GM12892 (cell line): ENCODE measurements at regions not wholly inside any gene's neighbourhood (a gene's known extent, or its start where the extent isn't known, plus 50 kb on each side); places are given as distances from the start of the nearest gene placed in this dataset.

Experiments used
- DNase-seq: peaks from one replicate; pipeline ENCODE4 v3.0.0; 2011; ENCODE audit not compliant: insufficient read length
- FAIRE-seq: peaks from 2 replicates; lab custom pipeline; 2011; peaks lifted over from hg19 to GRCh38; lab: Jason Lieb, UNC
- POLR2A ChIP-seq: IDR thresholded peaks from 2 replicates; pipeline ENCODE4 v1.6.1; 2011; ENCODE audit warnings: low read depth, low read length, control low read depth
- POLR2AphosphoS5 ChIP-seq: IDR thresholded peaks from 2 replicates; pipeline ENCODE4 v1.6.1; 2011; ENCODE audit warnings: low read depth, low read length, control low read depth
- TAF1 ChIP-seq: IDR thresholded peaks from 2 replicates; pipeline ENCODE4 v1.6.1; 2011; ENCODE audit warnings: low read depth, mild to moderate bottlenecking, control low read depth, low read length, borderline replicate concordance

GRCh38 chr10:55397777-55398496 is 596.9 kb upstream of the PCDH15 start:
- TF ChIP-seq POLR2AphosphoS5 (no peak), POLR2A (no peak), TAF1 (no peak)
- FAIRE-seq (no peak), DNase-seq (no peak)

GRCh38 chr10:55378196-55378595 is 577.2 kb upstream of the PCDH15 start:
- no peak for DNase-seq
- no peak for FAIRE-seq
- no peak for TF ChIP-seq POLR2AphosphoS5
- no peak for TF ChIP-seq TAF1
- no peak for TF ChIP-seq POLR2A

- DNase-seq, result no peak
- no peak for FAIRE-seq
- no peak for TF ChIP-seq POLR2A
Observed at GRCh38 chr10:55374917-55375316, 573.9 kb upstream of the PCDH15 start.

GRCh38 chr10:55374060-55374459 is 573.0 kb upstream of the PCDH15 start:
- DNase-seq, result no peak
- TF ChIP-seq POLR2A (no peak), TAF1 (no peak), POLR2AphosphoS5 (no peak)
- FAIRE-seq, result no peak

GRCh38 chr10:55369670-55370420 is 568.8 kb upstream of the PCDH15 start:
- TF ChIP-seq TAF1 (no peak), POLR2A (no peak), POLR2AphosphoS5 (no peak)
- DNase-seq (no peak), FAIRE-seq (no peak)

- no peak for FAIRE-seq
- DNase-seq, result no peak
Observed at GRCh38 chr10:55368467-55368866, 567.4 kb upstream of the PCDH15 start.

GRCh38 chr10:55367555-55367954 is 566.5 kb upstream of the PCDH15 start:
- DNase-seq (no peak), FAIRE-seq (no peak)
- TF ChIP-seq POLR2A (no peak), POLR2AphosphoS5 (no peak), TAF1 (no peak)

More at GRCh38 chr10:55368467-55368866, 567.4 kb upstream of the PCDH15 start:
- TF ChIP-seq POLR2A (no peak), POLR2AphosphoS5 (no peak), TAF1 (no peak)

- TF ChIP-seq TAF1 (no peak), POLR2A (no peak), POLR2AphosphoS5 (no peak)
- FAIRE-seq (no peak), DNase-seq (no peak)
Observed at GRCh38 chr10:55358539-55358938, 557.5 kb upstream of the PCDH15 start.

- FAIRE-seq (no peak), DNase-seq (no peak)
- TF ChIP-seq TAF1 (no peak), POLR2AphosphoS5 (no peak), POLR2A (no peak)
Observed at GRCh38 chr10:55353414-55353813, 552.4 kb upstream of the PCDH15 start.

GRCh38 chr10:55351431-55351830 is 550.4 kb upstream of the PCDH15 start:
- TF ChIP-seq TAF1 (no peak), POLR2A (no peak), POLR2AphosphoS5 (no peak)
- FAIRE-seq, result no peak

GRCh38 chr10:55348534-55348933 is 547.5 kb upstream of the PCDH15 start:
- TF ChIP-seq TAF1, result no peak
- TF ChIP-seq POLR2AphosphoS5, result no peak
- TF ChIP-seq POLR2A, result no peak
- DNase-seq (no peak), FAIRE-seq (no peak)

More at GRCh38 chr10:55351431-55351830, 550.4 kb upstream of the PCDH15 start:
- DNase-seq, result no peak

- FAIRE-seq (no peak), DNase-seq (no peak)
- TF ChIP-seq TAF1 (no peak), POLR2AphosphoS5 (no peak), POLR2A (no peak)
Observed at GRCh38 chr10:55330486-55330885, 529.5 kb upstream of the PCDH15 start.
